ENCODE measurements at regions not wholly inside any gene's neighbourhood (a gene's known extent, or its start where the extent isn't known, plus 50 kb on each side); places are given as distances from the start of the nearest gene placed in this dataset.
"Not testable (repeated sequence)": the region's sequence is repeated elsewhere in the genome, so short reads cannot be mapped to it uniquely, and the experiment has no call there.

DNA sequence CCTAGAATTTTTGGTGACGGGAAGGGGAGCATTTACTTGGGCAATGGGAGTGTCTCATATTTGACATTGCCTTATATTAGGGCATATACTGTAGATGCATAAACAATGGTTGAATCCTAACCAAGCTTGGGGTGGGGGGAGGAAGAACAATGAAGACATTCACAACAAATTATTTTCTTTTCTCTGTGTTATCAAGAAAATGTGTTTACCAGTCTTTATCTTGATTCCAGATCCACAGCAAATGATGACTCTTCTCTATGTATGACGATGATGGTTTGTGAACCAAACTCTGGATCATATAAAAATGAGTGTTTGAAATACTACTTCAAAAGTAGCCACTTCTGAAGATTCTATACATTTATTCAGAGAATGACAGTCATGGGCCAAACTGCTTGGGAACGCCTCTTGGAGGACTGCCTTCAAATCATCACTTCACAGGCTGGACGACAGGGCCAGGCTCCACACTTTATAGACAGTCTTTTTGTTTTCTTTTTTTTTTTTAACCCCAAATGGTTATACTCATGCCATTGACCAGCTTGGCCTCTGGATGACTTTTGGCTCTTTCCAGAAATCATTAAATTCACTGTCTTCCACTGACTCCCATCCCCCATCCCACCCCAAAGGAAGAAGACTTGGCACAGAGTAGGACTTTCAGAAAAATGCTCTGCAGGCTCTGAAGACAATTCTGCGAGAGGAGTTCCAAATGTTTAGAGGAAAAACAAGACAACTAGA is 123.8 kb upstream of the LIFR start:
- no peaks in the 10 kb centered on the region for H3K4me1 ChIP-seq (ENCODE audit: insufficient read depth, low read length)
- H3K9ac ChIP-seq (ENCODE audit: low read depth, low read length): no peak overlapping the region
- H3K36me3 ChIP-seq (ENCODE audit: insufficient read depth, low read length): no peaks in the 10 kb centered on the region
- no peak overlapping the region for H3K27ac ChIP-seq (ENCODE audit: low read depth, low read length)
- H3K27me3 ChIP-seq (ENCODE audit: insufficient read depth, low read length): no peaks in the 10 kb centered on the region
- H3K4me3 ChIP-seq (ENCODE audit: low read length): no peak overlapping the region
- no peaks in the 10 kb centered on the region for H3K9me3 ChIP-seq (ENCODE audit: insufficient read depth, low read depth, low read length)
- 94% methylated on average over 5 of the region's 5 CpGs for WGBS

DNA sequence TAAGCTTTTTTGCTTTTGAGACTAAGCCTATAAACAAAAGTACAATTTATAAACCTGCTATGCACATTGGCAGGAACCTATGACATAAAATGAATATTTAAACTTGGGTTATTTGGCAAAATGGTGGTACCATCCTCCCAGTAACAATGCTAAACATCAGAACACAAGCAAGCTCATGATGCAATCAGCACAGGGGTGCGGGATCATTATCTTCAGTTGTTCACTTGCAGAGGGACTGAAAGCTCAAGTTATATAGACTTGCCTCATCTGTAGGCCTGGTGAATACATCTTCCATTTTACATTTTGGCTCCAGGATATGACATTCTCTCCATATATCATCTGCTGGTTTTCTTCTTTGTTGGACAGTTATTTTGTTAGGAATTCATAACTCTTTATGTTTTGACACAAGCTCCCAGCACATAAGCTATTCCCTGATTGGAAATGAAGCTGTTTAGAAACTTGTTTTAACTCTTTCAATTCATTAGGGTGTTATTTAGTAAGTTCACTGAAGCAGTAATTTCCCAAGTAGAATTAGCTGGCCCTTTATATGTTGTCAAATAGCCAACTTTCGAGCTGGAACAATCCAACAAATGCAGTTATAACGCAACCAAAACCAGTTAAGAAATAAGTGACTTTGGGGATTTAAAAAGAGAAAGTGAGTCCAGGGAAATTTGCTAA is 124.7 kb upstream of the LIFR start:
- Histone ChIP-seq H3K9me3 (ENCODE audit: insufficient read depth, low read depth, low read length) (no peaks in the 10 kb centered on the region), H3K36me3 (ENCODE audit: insufficient read depth, low read length) (no peaks in the 10 kb centered on the region), H3K27ac (ENCODE audit: low read depth, low read length) (no peak overlapping the region), H3K27me3 (ENCODE audit: insufficient read depth, low read length) (no peaks in the 10 kb centered on the region), H3K4me3 (ENCODE audit: low read length) (no peak overlapping the region), H3K4me1 (ENCODE audit: insufficient read depth, low read length) (no peaks in the 10 kb centered on the region), H3K9ac (ENCODE audit: low read depth, low read length) (no peak overlapping the region)
- 95% methylated on average over 3 of the region's 3 CpGs for WGBS

DNA sequence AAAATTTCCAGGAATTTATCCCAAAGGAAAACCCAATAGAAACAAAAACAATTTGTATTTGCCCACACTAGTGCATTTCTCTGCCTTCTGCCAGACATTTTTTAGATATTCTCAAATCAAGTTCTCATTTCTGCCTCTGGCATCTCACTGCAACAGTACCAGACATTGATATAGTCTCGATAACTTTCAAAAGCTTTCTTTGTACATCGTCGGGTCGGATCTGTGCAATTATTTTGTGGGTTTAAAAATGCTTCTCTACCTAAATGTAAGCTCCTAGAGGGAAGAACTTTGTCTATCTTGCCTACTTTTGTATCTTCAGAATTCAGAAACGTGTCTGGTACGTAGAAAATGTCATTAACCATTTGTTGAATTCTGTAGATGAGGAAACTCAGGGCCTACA is 125.5 kb upstream of the LIFR start:
- Histone ChIP-seq H3K9me3 (ENCODE audit: insufficient read depth, low read depth, low read length) (no peaks in the 10 kb centered on the region), H3K4me3 (ENCODE audit: low read length) (no peak overlapping the region), H3K36me3 (ENCODE audit: insufficient read depth, low read length) (no peaks in the 10 kb centered on the region), H3K27ac (ENCODE audit: low read depth, low read length) (no peak overlapping the region), H3K9ac (ENCODE audit: low read depth, low read length) (no peak overlapping the region), H3K27me3 (ENCODE audit: insufficient read depth, low read length) (no peaks in the 10 kb centered on the region), H3K4me1 (ENCODE audit: insufficient read depth, low read length) (no peaks in the 10 kb centered on the region)
- WGBS: 96% methylated on average over 6 of the region's 6 CpGs

DNA sequence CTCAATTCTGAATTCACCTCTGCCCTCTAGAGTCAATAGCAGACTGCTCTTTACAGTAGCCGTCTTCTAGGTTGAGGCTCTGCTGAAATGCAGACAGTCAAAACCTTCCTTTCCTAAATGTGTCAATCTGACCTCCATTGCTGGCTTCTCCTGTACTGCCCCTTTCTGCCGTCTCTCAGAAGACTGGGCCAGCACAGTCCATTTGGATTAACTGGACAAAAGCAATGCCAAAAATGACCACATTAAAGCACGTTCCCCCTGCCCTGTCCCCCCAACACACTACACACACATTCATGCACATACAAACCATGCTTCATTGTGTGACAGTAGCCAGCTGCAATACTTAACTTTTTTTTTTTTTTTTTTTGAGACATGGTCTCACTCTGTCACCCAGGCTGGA is 130.2 kb upstream of the LIFR start:
- H3K27ac ChIP-seq (ENCODE audit: low read depth, low read length): no peak overlapping the region
- H3K9ac ChIP-seq (ENCODE audit: low read depth, low read length): no peak overlapping the region
- no peaks in the 10 kb centered on the region for H3K27me3 ChIP-seq (ENCODE audit: insufficient read depth, low read length)
- WGBS: 93% methylated on average over 3 of the region's 3 CpGs
- H3K4me3 ChIP-seq (ENCODE audit: low read length): no peak overlapping the region
- H3K9me3 ChIP-seq (ENCODE audit: insufficient read depth, low read depth, low read length): no peaks in the 10 kb centered on the region
- no peaks in the 10 kb centered on the region for H3K36me3 ChIP-seq (ENCODE audit: insufficient read depth, low read length)
- H3K4me1 ChIP-seq (ENCODE audit: insufficient read depth, low read length): no peaks in the 10 kb centered on the region

DNA sequence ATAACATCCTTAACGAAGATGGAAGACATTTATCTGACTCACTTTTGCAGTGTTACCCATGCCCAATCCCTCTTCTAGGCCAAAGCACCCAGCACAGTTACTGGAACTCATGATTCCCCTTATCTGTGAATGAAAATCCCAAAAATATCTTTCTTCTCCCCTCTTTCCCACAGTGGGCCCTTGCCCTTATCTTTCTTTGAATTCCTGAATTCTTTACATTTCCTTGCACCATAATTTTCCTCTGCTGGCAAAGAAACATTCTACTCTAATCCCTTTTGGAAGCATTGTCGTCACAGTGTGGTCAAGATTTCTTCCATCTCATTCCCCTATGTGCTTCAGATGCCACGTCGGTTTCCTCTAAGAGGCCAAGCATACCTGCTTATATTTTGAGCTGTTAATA is 135.9 kb upstream of the LIFR start:
- Histone ChIP-seq H3K9ac (ENCODE audit: low read depth, low read length) (no peak overlapping the region), H3K27me3 (ENCODE audit: insufficient read depth, low read length) (no peaks in the 10 kb centered on the region), H3K36me3 (ENCODE audit: insufficient read depth, low read length) (no peaks in the 10 kb centered on the region), H3K4me3 (ENCODE audit: low read length) (no peak overlapping the region), H3K9me3 (ENCODE audit: insufficient read depth, low read depth, low read length) (no peaks in the 10 kb centered on the region), H3K4me1 (ENCODE audit: insufficient read depth, low read length) (peaks cover 21% of the 10 kb centered on the region), H3K27ac (ENCODE audit: low read depth, low read length) (no peak overlapping the region)
- 94% methylated on average over 4 of the region's 4 CpGs for WGBS

DNA sequence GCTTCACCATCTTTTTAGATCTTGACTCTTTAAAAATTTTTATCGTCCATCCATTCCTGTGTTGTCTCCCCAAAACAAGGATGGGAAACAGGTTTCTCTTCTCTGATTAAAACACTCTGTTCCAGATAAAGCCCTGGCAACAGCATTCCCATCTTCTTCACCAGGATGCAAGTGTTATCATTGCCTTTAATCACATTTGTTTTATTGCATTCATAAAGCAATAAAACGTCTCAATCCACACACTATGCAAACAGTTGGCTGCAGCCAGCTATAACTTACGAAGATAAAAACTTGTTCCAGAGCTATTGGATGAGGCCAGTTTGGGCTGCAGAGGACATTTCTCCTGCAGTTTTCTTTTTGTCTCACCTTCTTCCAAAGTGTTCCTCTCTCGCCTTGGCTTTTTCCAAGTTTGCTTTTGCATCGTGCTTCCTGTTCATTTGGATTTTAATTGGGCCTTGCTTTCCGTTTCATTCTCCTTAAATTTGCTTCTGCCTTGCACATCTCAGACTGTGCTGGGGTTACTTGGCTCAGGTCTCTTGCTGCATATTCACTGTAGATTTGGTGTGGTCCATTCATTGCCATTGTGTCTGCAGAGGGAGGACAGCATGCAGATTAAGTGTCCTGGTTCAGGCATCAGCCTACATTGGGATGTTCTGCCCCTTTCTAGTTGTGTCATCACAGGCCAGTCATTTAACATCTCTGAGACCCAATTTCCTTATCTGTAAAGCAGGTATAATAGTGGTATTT is 136.5 kb upstream of the LIFR start:
- H3K4me1 ChIP-seq (ENCODE audit: insufficient read depth, low read length): peaks cover 21% of the 10 kb centered on the region
- H3K9me3 ChIP-seq (ENCODE audit: insufficient read depth, low read depth, low read length): peaks cover 2% of the 10 kb centered on the region; the same call in 1 of the 2 replicates
- no peaks in the 10 kb centered on the region for H3K27me3 ChIP-seq (ENCODE audit: insufficient read depth, low read length)
- H3K4me3 ChIP-seq (ENCODE audit: low read length): no peak overlapping the region
- no peak overlapping the region for H3K27ac ChIP-seq (ENCODE audit: low read depth, low read length)
- no peak overlapping the region for H3K9ac ChIP-seq (ENCODE audit: low read depth, low read length)
- H3K36me3 ChIP-seq (ENCODE audit: insufficient read depth, low read length): no peaks in the 10 kb centered on the region
- 91% methylated on average over 6 of the region's 6 CpGs for WGBS

DNA sequence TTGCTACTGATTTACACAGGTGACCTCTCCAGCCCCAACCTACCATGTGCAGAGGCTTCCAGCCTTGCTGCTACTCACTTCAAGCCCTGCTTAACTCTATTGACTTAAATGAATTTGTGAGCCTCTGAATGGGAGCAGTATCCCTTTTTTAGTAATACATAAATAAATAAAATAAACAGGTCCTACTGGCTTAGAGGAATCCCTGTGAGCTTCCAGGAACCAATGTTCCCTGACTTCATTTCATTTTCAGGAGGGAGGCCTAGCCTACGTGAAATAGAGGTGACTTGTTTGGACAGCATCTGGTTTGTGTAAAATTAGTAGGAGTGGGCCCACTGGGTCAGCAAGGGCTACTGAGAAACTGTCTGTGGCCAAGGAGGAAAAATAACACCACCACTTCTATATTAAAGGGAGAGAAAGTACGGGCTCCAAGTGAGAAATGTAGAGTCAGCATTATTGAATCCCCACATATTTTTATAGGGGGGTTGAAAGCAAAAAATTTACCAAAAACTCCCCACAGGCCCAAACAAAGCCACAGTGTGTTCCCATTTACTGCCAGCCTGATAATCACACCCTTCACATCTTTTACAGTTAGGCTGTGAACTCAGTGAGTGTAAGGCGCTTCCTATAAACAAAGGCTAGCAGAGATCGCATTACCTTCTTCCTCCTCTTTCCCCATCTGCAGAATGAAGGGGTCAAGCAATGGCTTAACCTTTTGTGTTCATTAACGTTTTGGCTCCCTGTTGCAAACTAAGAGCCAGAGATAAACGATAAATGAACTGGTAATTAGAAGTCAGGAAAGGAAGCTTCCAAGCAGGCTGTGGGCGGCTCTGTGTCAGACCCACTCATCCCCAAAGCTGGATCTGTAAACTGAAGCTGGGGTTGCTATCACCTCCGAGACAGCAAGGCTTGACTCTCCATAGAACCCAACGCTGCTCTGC is 138.8 kb upstream of the LIFR start:
- Histone ChIP-seq H3K4me3 (ENCODE audit: low read length) (no peak overlapping the region), H3K27me3 (ENCODE audit: insufficient read depth, low read length) (no peaks in the 10 kb centered on the region), H3K9me3 (ENCODE audit: insufficient read depth, low read depth, low read length) (peaks cover 6% of the 10 kb centered on the region; the same call in 1 of the 2 replicates), H3K36me3 (ENCODE audit: insufficient read depth, low read length) (no peaks in the 10 kb centered on the region), H3K4me1 (ENCODE audit: insufficient read depth, low read length) (peaks cover 21% of the 10 kb centered on the region), H3K9ac (ENCODE audit: low read depth, low read length) (no peak overlapping the region), H3K27ac (ENCODE audit: low read depth, low read length) (no peak overlapping the region)
- 78% methylated on average over 8 of the region's 9 CpGs for WGBS

DNA sequence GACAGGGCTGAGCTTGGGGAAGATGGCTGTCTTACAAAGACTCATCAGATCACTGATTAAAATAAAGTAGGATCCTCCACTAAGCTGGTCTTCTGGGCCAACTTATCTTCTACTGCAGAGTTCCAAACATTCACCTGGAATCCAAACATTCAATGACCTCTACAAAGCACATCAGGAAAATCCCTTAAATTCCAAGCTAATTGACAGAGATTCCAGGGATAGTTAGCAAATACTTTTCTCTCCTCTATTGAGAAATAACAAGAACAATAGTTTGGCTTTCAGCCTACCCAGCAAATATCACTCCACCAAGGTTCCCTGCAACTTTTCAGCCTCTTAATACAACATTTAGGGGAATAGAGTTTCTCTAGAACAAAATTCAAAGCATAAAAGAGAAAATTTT is 140.6 kb upstream of the LIFR start:
- peaks cover 6% of the 10 kb centered on the region; the same call in 1 of the 2 replicates for H3K9me3 ChIP-seq (ENCODE audit: insufficient read depth, low read depth, low read length)
- no peaks in the 10 kb centered on the region for H3K27me3 ChIP-seq (ENCODE audit: insufficient read depth, low read length)
- H3K9ac ChIP-seq (ENCODE audit: low read depth, low read length): no peak overlapping the region
- no peak overlapping the region; the same call in 1 of the 2 replicates for H3K27ac ChIP-seq (ENCODE audit: low read depth, low read length)
- peaks cover 21% of the 10 kb centered on the region for H3K4me1 ChIP-seq (ENCODE audit: insufficient read depth, low read length)
- no peak overlapping the region for H3K4me3 ChIP-seq (ENCODE audit: low read length)
- no peaks in the 10 kb centered on the region for H3K36me3 ChIP-seq (ENCODE audit: insufficient read depth, low read length)

DNA sequence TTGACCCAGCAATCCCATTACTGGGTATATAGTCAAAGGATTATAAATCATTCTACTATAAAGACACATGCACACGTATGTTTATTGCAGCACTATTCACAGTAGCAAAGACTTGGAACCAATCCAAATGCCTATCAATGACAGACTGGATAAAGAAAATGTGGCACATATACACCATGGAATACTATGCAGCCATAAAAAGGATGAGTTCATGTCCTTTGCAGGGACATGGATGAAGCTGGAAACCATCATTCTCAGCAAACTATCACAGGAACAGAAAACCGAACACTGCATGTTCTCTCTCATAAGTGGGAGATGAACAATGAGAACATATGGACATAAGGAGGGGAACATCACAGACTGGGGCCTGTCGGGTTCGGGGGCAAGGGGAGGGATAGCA is 140.3 kb upstream of the OSMR start:
- not testable (repeated sequence) for H3K9me3 ChIP-seq (ENCODE audit: insufficient read depth, low read depth, low read length); H3K4me1 ChIP-seq (ENCODE audit: insufficient read depth, low read length); H3K4me3 ChIP-seq (ENCODE audit: low read length); H3K27me3 ChIP-seq (ENCODE audit: insufficient read depth, low read length); H3K9ac ChIP-seq (ENCODE audit: low read depth, low read length); H3K36me3 ChIP-seq (ENCODE audit: insufficient read depth, low read length); H3K27ac ChIP-seq (ENCODE audit: low read depth, low read length)
- WGBS: 96% methylated on average over 4 of the region's 4 CpGs

DNA sequence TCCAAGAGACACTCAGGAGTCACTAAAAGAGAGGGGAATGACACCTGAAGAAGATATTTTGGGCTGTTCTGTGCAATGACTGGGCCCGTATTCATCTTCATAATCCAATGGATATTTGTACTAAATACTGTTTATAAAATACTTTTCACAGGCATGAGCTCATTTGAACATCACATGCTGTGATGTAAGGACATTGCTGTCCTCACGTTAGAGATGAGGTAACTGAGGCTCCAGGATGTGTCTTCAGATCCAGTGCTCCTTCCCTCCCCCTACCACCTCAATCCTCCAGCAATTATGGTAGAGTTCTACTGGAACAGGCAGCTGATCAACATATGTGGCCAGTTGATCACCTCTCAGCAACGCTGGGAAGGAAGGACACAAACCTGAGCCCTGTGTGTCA is 139.4 kb upstream of the OSMR start:
- Histone ChIP-seq H3K4me3 (ENCODE audit: low read length) (no peak overlapping the region), H3K27me3 (ENCODE audit: insufficient read depth, low read length) (no peaks in the 10 kb centered on the region), H3K9ac (ENCODE audit: low read depth, low read length) (no peak overlapping the region), H3K36me3 (ENCODE audit: insufficient read depth, low read length) (no peaks in the 10 kb centered on the region), H3K4me1 (ENCODE audit: insufficient read depth, low read length) (no peaks in the 10 kb centered on the region), H3K27ac (ENCODE audit: low read depth, low read length) (no peak overlapping the region), H3K9me3 (ENCODE audit: insufficient read depth, low read depth, low read length) (no peaks in the 10 kb centered on the region)
- WGBS: 87% methylated on average over 2 of the region's 3 CpGs
